H9 (cell line): ENCODE measurements at regions not wholly inside any gene's neighbourhood (a gene's known extent, or its start where the extent isn't known, plus 50 kb on each side); places are given as distances from the start of the nearest gene placed in this dataset.

Experiments
- DNase-seq: peaks from one replicate; pipeline ENCODE4 v3.0.0-alpha.2; 2017
- H2AFZ ChIP-seq: one replicate; pipeline ENCODE4 v1.6.1; 2013; ENCODE audit warnings: mild to moderate bottlenecking, low read length, control low read depth, moderate library complexity
- H2AK5ac ChIP-seq: 2 replicates; pipeline ENCODE4 v1.6.1; 2013; ENCODE audit warnings: low read length, control low read depth, mixed read lengths; ENCODE audit not compliant: insufficient read length
- H2BK120ac ChIP-seq: one replicate; pipeline ENCODE4 v1.6.1; 2013; ENCODE audit warnings: low read depth, mild to moderate bottlenecking, low read length, control low read depth, inconsistent platforms; ENCODE audit not compliant: poor library complexity, severe bottlenecking
- H2BK12ac ChIP-seq: 2 replicates; pipeline ENCODE4 v1.6.1; 2013; ENCODE audit warnings: low read length, control low read depth, mixed read lengths, low read depth; ENCODE audit not compliant: insufficient read length
- H2BK15ac ChIP-seq: 2 replicates; pipeline ENCODE4 v1.6.1; 2013; ENCODE audit warnings: low read depth, low read length, control low read depth
- H2BK20ac ChIP-seq: one replicate; pipeline ENCODE4 v1.6.1; 2013; ENCODE audit warnings: low read depth, mild to moderate bottlenecking, low read length, control low read depth, inconsistent platforms; ENCODE audit not compliant: poor library complexity, severe bottlenecking
- H2BK5ac ChIP-seq: 2 replicates; pipeline ENCODE4 v1.6.1; 2013; ENCODE audit warnings: low read length, control low read depth, mixed read lengths; ENCODE audit not compliant: insufficient read length
- H3K14ac ChIP-seq: 2 replicates; pipeline ENCODE4 v1.6.1; 2013; ENCODE audit warnings: low read length, control low read depth; ENCODE audit not compliant: insufficient read depth
- H3K18ac ChIP-seq: 2 replicates; pipeline ENCODE4 v1.6.1; 2013; ENCODE audit warnings: low read depth, mild to moderate bottlenecking, mixed read lengths, low read length, control low read depth; ENCODE audit not compliant: insufficient read length
- H3K23ac ChIP-seq: 2 replicates; pipeline ENCODE4 v1.6.1; 2013; ENCODE audit warnings: low read length, control low read depth, mixed read lengths, low read depth; ENCODE audit not compliant: insufficient read length
- H3K23me2 ChIP-seq: 2 replicates; pipeline ENCODE4 v1.6.1; 2013; ENCODE audit warnings: low read depth, mild to moderate bottlenecking, mixed read lengths, low read length, control low read depth; ENCODE audit not compliant: insufficient read length, poor library complexity, severe bottlenecking
- H3K27ac ChIP-seq: 2 replicates; pipeline ENCODE4 v1.5.1; 2013; ENCODE audit warnings: low read length, control low read depth, mixed read lengths, low read depth; ENCODE audit not compliant: insufficient read length
- H3K27me3 ChIP-seq: 2 replicates; pipeline ENCODE4 v1.6.1; 2013; ENCODE audit warnings: low read length, control low read depth, inconsistent platforms; ENCODE audit not compliant: insufficient read depth
- H3K4ac ChIP-seq: 2 replicates; pipeline ENCODE4 v1.6.1; 2013; ENCODE audit warnings: low read depth, mild to moderate bottlenecking, control low read depth, inconsistent platforms, low read length, moderate library complexity
- H3K4me1 ChIP-seq: 2 replicates; pipeline ENCODE4 v1.6.1; 2013; ENCODE audit warnings: low read length, control low read depth, inconsistent platforms; ENCODE audit not compliant: insufficient read depth
- H3K4me2 ChIP-seq: 2 replicates; pipeline ENCODE4 v1.6.1; 2013; ENCODE audit warnings: low read length, control low read depth, mixed read lengths; ENCODE audit not compliant: insufficient read length, insufficient read depth
- H3K56ac ChIP-seq: 2 replicates; pipeline ENCODE4 v1.6.1; 2013; ENCODE audit warnings: low read depth, mild to moderate bottlenecking, mixed read lengths, low read length, control low read depth; ENCODE audit not compliant: insufficient read length
- H3K79me1 ChIP-seq: 2 replicates; pipeline ENCODE4 v1.6.1; 2013; ENCODE audit warnings: low read depth, mild to moderate bottlenecking, moderate library complexity, low read length, control low read depth, inconsistent platforms; ENCODE audit not compliant: insufficient read depth, poor library complexity, severe bottlenecking
- H3K79me2 ChIP-seq: 2 replicates; pipeline ENCODE4 v1.6.1; 2013; ENCODE audit warnings: low read length, control low read depth, inconsistent platforms; ENCODE audit not compliant: insufficient read depth
- H3K9ac ChIP-seq: 2 replicates; pipeline ENCODE4 v1.6.1; 2013; ENCODE audit warnings: low read length, control low read depth, mixed read lengths; ENCODE audit not compliant: insufficient read length; ENCODE audit errors: extremely low read depth
- H3K9me3 ChIP-seq: one replicate; pipeline ENCODE4 v1.6.1; 2013; ENCODE audit warnings: low read depth, low read length, inconsistent platforms; ENCODE audit not compliant: control insufficient read depth
- H3T11ph ChIP-seq: one replicate; pipeline ENCODE4 v1.6.1; 2013; ENCODE audit warnings: mild to moderate bottlenecking, low read length, control low read depth, inconsistent platforms
- H4K20me1 ChIP-seq: one replicate; pipeline ENCODE4 v1.6.1; 2013; ENCODE audit not compliant: control insufficient read depth, insufficient read length, insufficient read depth
- H4K5ac ChIP-seq: 2 replicates; pipeline ENCODE4 v1.6.1; 2013; ENCODE audit warnings: low read depth, mild to moderate bottlenecking, mixed read lengths, low read length, control low read depth; ENCODE audit not compliant: insufficient read length
- H4K8ac ChIP-seq: replicated peaks from 2 replicates; pipeline ENCODE4 v1.6.1; 2013; ENCODE audit warnings: low read length, control low read depth, mixed read lengths, low read depth; ENCODE audit not compliant: insufficient read length
- H4K91ac ChIP-seq: 2 replicates; pipeline ENCODE4 v1.6.1; 2013; ENCODE audit warnings: low read depth, mild to moderate bottlenecking, moderate library complexity, mixed read lengths, low read length, control low read depth; ENCODE audit not compliant: insufficient read length
- H3K27ac Mint-ChIP-seq, 3 experiments: 2 replicates in 2 of 3; 3 replicates in 1 of 3; pipeline ENCODE4 v1.8.0; 2020 to 2021; ENCODE audit warnings: mixed read lengths in 3 of 3, mild to moderate bottlenecking in 1 of 3, moderate library complexity in 1 of 3
- H3K27me3 Mint-ChIP-seq: 2 replicates; pipeline ENCODE4 v1.8.0; 2021; ENCODE audit warnings: low read depth, mild to moderate bottlenecking, moderate library complexity, mixed read lengths
- H3K36me3 Mint-ChIP-seq, 3 experiments: 2 replicates in 2 of 3; 3 replicates in 1 of 3; pipeline ENCODE4 v1.8.0; 2020 to 2021; ENCODE audit warnings: low read depth in 3 of 3, mixed read lengths in 3 of 3; ENCODE audit not compliant: insufficient read depth in 1 of 3
- H3K4me1 Mint-ChIP-seq, 2 experiments: 2 replicates each; pipeline ENCODE4 v1.8.0; 2020; ENCODE audit warnings: mixed read lengths in 2 of 2
- H3K4me3 Mint-ChIP-seq, 2 experiments: 2 replicates in 1 of 2; 3 replicates in 1 of 2; pipeline ENCODE4 v1.8.0; 2020 to 2021; ENCODE audit warnings: mild to moderate bottlenecking in 2 of 2, mixed read lengths in 2 of 2, moderate library complexity in 1 of 2
- H3K9me3 Mint-ChIP-seq, 2 experiments: 2 replicates in 1 of 2; 3 replicates in 1 of 2; pipeline ENCODE4 v1.8.0; 2020; ENCODE audit warnings: mild to moderate bottlenecking in 2 of 2, mixed read lengths in 2 of 2, moderate library complexity in 1 of 2
- WGBS: extraction: QIAGEN DNeasy Blood & Tissue Kit; methylation state at CpG from one replicate; pipeline ENCODE4 v1.1.7; 2013; ENCODE audit warnings: missing lambda C conversion rate, low lambda C conversion rate, mixed read lengths; ENCODE audit not compliant: insufficient read length; ENCODE audit errors: extremely low coverage; 5-methylcytosine and 5-hydroxymethylcytosine counted together
- TF ChIP-seq, protein P1 (sequence below): fragments of 200-600 bp; sonication (generic); conservative IDR thresholded peaks from 3 replicates; pipeline ENCODE4 v1.8.0; 2021; ENCODE audit warnings: antibody characterized with exemption, mild to moderate bottlenecking

DNA sequence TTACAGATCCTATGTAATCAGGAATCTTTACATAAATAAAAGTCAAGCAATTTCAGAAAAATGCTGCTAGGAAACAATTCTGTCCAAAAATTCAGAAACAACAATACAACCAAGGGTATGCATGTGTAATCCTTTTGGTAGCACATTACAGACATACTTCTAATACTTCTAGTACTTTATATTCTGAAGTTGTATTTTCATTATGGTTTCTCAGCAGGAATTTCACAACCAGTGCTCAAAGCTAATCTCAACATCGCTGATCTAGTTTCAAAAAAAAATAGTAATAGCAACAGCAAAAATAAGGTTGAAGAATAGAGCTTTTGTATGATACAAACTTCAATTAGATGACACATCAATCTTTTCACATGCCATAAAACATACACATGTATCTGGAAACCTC is 545.2 kb downstream of the LTN1 start:
- no peak overlapping the region for H3K4me3 Mint-ChIP-seq
- TF ChIP-seq, protein P1, sequence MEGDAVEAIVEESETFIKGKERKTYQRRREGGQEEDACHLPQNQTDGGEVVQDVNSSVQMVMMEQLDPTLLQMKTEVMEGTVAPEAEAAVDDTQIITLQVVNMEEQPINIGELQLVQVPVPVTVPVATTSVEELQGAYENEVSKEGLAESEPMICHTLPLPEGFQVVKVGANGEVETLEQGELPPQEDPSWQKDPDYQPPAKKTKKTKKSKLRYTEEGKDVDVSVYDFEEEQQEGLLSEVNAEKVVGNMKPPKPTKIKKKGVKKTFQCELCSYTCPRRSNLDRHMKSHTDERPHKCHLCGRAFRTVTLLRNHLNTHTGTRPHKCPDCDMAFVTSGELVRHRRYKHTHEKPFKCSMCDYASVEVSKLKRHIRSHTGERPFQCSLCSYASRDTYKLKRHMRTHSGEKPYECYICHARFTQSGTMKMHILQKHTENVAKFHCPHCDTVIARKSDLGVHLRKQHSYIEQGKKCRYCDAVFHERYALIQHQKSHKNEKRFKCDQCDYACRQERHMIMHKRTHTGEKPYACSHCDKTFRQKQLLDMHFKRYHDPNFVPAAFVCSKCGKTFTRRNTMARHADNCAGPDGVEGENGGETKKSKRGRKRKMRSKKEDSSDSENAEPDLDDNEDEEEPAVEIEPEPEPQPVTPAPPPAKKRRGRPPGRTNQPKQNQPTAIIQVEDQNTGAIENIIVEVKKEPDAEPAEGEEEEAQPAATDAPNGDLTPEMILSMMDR: no peak

More for the DNA sequence above, 545.2 kb downstream of the LTN1 start:
- H3K9me3 Mint-ChIP-seq: peaks cover 9 to 12% of the 10 kb centered on the region in 2 experiments; a peak in 4 of 5 replicates
- H3K4me1 Mint-ChIP-seq: no peaks in the 10 kb centered on the region
- Histone ChIP-seq H2AK5ac (no peak overlapping the region), H4K91ac (no peak overlapping the region), H3K4me2 (no peak overlapping the region), H2AFZ (no peak overlapping the region), H4K5ac (no peak overlapping the region), H3T11ph (no peak overlapping the region), H3K56ac (no peak overlapping the region), H3K79me1 (no peaks in the 10 kb centered on the region), H2BK12ac (no peak overlapping the region), H4K8ac (no peak overlapping the region), H2BK15ac (no peak overlapping the region), H3K27me3 (no peaks in the 10 kb centered on the region), H3K23me2 (no peaks in the 10 kb centered on the region), H3K79me2 (no peaks in the 10 kb centered on the region), H3K4ac (no peak overlapping the region), H3K18ac (no peak overlapping the region), H2BK5ac (no peak overlapping the region), H2BK20ac (no peak overlapping the region), H3K14ac (no peak overlapping the region), H3K4me1 (no peaks in the 10 kb centered on the region), H3K9me3 (no peaks in the 10 kb centered on the region), H2BK120ac (no peak overlapping the region), H3K27ac (no peak overlapping the region), H3K23ac (no peak overlapping the region), H3K9ac (no peak overlapping the region), H4K20me1 (no peaks in the 10 kb centered on the region)
- no peak for DNase-seq
- no peak overlapping the region for H3K27ac Mint-ChIP-seq
- H3K36me3 Mint-ChIP-seq: peaks cover 2 to 4% (median 2%) of the 10 kb centered on the region in 3 experiments; a peak in 5 of 7 replicates
- WGBS: no CpG with 5 or more reads among the region's 1 CpG
- no peaks in the 10 kb centered on the region for H3K27me3 Mint-ChIP-seq
